Spleen (tissue), 11 donors: ENCODE measurements at regions not wholly inside any gene's neighbourhood (a gene's known extent, or its start where the extent isn't known, plus 50 kb on each side); places are given as distances from the start of the nearest gene placed in this dataset.

Experiments
- DNase-seq: peaks from one replicate; pipeline ENCODE4 v3.0.0-alpha.2; 2020
- H3K27ac ChIP-seq, 8 donors: fragments of 200-600 bp; sonication (generic) in 7 of 8; 1 replicate in 4 of 8; 2 replicates in 4 of 8; pipeline versions ENCODE4 v1.5.0 to v1.8.0; 2016 to 2021; ENCODE audit warnings: inconsistent platforms in 4 of 8, mild to moderate bottlenecking in 4 of 8, moderate library complexity in 1 of 8
- H3K27me3 ChIP-seq, 7 donors: fragments of 200-600 bp; sonication (generic) in 6 of 7; replicated peaks in 1 of 7; 1 replicate in 4 of 7; 2 replicates in 3 of 7; pipeline versions ENCODE4 v1.5.0 to v1.8.0; 2016 to 2021; ENCODE audit warnings: inconsistent platforms in 3 of 7, mild to moderate bottlenecking in 1 of 7
- H3K36me3 ChIP-seq, 6 donors: fragments of 200-600 bp; sonication (generic) in 5 of 6; 1 replicate in 4 of 6; 2 replicates in 2 of 6; pipeline versions ENCODE4 v1.5.0 to v1.8.0; 2016 to 2021; ENCODE audit warnings: inconsistent platforms in 2 of 6
- H3K4me1 ChIP-seq, 6 donors: fragments of 200-600 bp; sonication (generic) in 5 of 6; 1 replicate in 3 of 6; 2 replicates in 3 of 6; pipeline versions ENCODE4 v1.5.0 to v1.8.0; 2016 to 2021; ENCODE audit warnings: inconsistent platforms in 3 of 6
- H3K4me3 ChIP-seq, 8 donors: fragments of 200-600 bp; sonication (generic) in 7 of 8; 1 replicate in 4 of 8; 2 replicates in 4 of 8; pipeline versions ENCODE4 v1.5.0 to v1.8.0; 2016 to 2021; ENCODE audit warnings: inconsistent platforms in 4 of 8, mild to moderate bottlenecking in 4 of 8, moderate library complexity in 2 of 8
- H3K9me3 ChIP-seq, 8 donors: fragments of 200-600 bp; sonication (generic) in 7 of 8; 1 replicate in 4 of 8; 2 replicates in 4 of 8; pipeline versions ENCODE4 v1.5.0 to v1.8.0; 2016 to 2021; ENCODE audit warnings: inconsistent platforms in 4 of 8
- CTCF ChIP-seq, 11 experiments: fragments of 200-600 bp in 7 of 11; fragments of 450-650 bp in 4 of 11; sonication (generic) in 4 of 11; IDR thresholded peaks in 8 of 11; conservative IDR thresholded peaks in 3 of 11; 1 replicate in 7 of 11; 2 replicates in 4 of 11; pipeline versions ENCODE4 v1.4.0 to v1.8.0; 2016 to 2021; ENCODE audit warnings: antibody characterized with exemption in 11 of 11, inconsistent platforms in 4 of 11, mild to moderate bottlenecking in 1 of 11
- POLR2A ChIP-seq, 3 donors: fragments of 450-650 bp; IDR thresholded peaks; one replicate each; pipeline ENCODE4 v1.5.1; 2017; ENCODE audit warnings: antibody characterized with exemption in 3 of 3, mild to moderate bottlenecking in 1 of 3
- POLR2AphosphoS5 ChIP-seq, 3 donors: sonication (generic); formaldehyde crosslinking; IDR thresholded peaks; one replicate each; pipeline ENCODE4 v1.5.1; 2017; ENCODE audit warnings: antibody characterized with exemption in 3 of 3
- WGBS, 5 donors: extraction: QIAGEN DNeasy Blood & Tissue Kit in 3 of 5; methylation state at CpG; one replicate each; pipeline versions ENCODE4 v1.1.5 to v1.1.7; 2013 to 2018; 5-methylcytosine and 5-hydroxymethylcytosine counted together
- intact Hi-C: fragments of 100-400 bp; cut with DNase I; formaldehyde crosslinking; loops from one replicate; pipeline ENCODE4 v1.15.0; 2023; ENCODE audit warnings: low total_unique reads
- donor health status: healthy with polysubstance abuse.
- donor health status: DM: no; HTN: no; CAD: no; lungs with moderate emphysema.
- donor health status: DM: no; HTN: no; CAD: no.
- donor health status: Bipolar disorder and iron deficiency.
- donor health status: healthy.
- donor health status: DM: no; HTN: no; CAD: no.
- donor health status: DM: yes; HTN: yes; CAD: no.

GRCh38 chr5:105371169-105371568 lies 1808.6 kb upstream of the NUDT12 start:
- Histone ChIP-seq H3K4me1 (no peaks in the 10 kb centered on the region), H3K27me3 (no peaks in the 10 kb centered on the region), H3K36me3 (no peaks in the 10 kb centered on the region), H3K27ac (no peak overlapping the region), H3K9me3 (peaks cover 0 to 24% (median 11%) of the 10 kb centered on the region in 8 donors), H3K4me3 (no peak overlapping the region)
- TF ChIP-seq CTCF (IDR thresholded peaks at IDR 0.05 in 8 of 11, conservative IDR thresholded peaks at IDR 0.05 in 3 of 11) = no peak
- TF ChIP-seq POLR2A (IDR thresholded peaks at IDR 0.05) = no peak
- no peak for TF ChIP-seq POLR2AphosphoS5 (IDR thresholded peaks at IDR 0.05)
- DNase-seq = no peak
- intact Hi-C loops = no loop called here
- WGBS, 5 donors = 32 to 60% (median 35%) methylated on average over 2 of the region's 2 CpGs

GRCh38 chr5:105350486-105351140 lies 1788.0 kb upstream of the NUDT12 start:
- TF ChIP-seq CTCF (IDR thresholded peaks at IDR 0.05 in 8 of 11, conservative IDR thresholded peaks at IDR 0.05 in 3 of 11) (no peak), POLR2AphosphoS5 (IDR thresholded peaks at IDR 0.05) (no peak), POLR2A (IDR thresholded peaks at IDR 0.05) (no peak)
- no peak overlapping the region for H3K4me3 ChIP-seq
- no peaks in the 10 kb centered on the region for H3K27me3 ChIP-seq
- H3K36me3 ChIP-seq = no peaks in the 10 kb centered on the region
- intact Hi-C loops = no loop called here
- no peaks in the 10 kb centered on the region for H3K4me1 ChIP-seq
- no peak for DNase-seq
- H3K9me3 ChIP-seq = peaks cover 0 to 23% (median 8%) of the 10 kb centered on the region in 8 donors
- H3K27ac ChIP-seq = no peak overlapping the region
- 68 to 78% (median 76%) methylated on average over 3 to 5 of the region's 5 CpGs for WGBS, 5 donors

GRCh38 chr5:105331558-105331957 lies 1769.0 kb upstream of the NUDT12 start:
- H3K36me3 ChIP-seq = no peaks in the 10 kb centered on the region
- no peaks in the 10 kb centered on the region for H3K4me1 ChIP-seq
- H3K27me3 ChIP-seq = no peaks in the 10 kb centered on the region
- DNase-seq = no peak
- H3K4me3 ChIP-seq = no peak overlapping the region
- intact Hi-C loops = no loop called here
- WGBS, 5 donors = 62 to 75% (median 65%) methylated on average over 3 of the region's 3 CpGs
- TF ChIP-seq POLR2AphosphoS5 (IDR thresholded peaks at IDR 0.05) = no peak
- no peak for TF ChIP-seq CTCF (IDR thresholded peaks at IDR 0.05 in 8 of 11, conservative IDR thresholded peaks at IDR 0.05 in 3 of 11)
- no peak for TF ChIP-seq POLR2A (IDR thresholded peaks at IDR 0.05)
- H3K27ac ChIP-seq = no peak overlapping the region
- H3K9me3 ChIP-seq = peaks cover 0 to 16% (median 1%) of the 10 kb centered on the region in 8 donors

GRCh38 chr5:105330185-105330584 lies 1767.6 kb upstream of the NUDT12 start:
- Histone ChIP-seq H3K9me3 (peaks cover 0 to 10% (median 0%) of the 10 kb centered on the region in 8 donors), H3K36me3 (no peaks in the 10 kb centered on the region), H3K4me1 (no peaks in the 10 kb centered on the region), H3K4me3 (no peak overlapping the region), H3K27ac (no peak overlapping the region), H3K27me3 (no peaks in the 10 kb centered on the region)
- 82 to 94% (median 86%) methylated on average over 1 of the region's 1 CpG for WGBS, 5 donors
- no peak for TF ChIP-seq POLR2AphosphoS5 (IDR thresholded peaks at IDR 0.05)
- intact Hi-C loops = no loop called here
- DNase-seq = no peak
